Caco-2 (cell line): ENCODE measurements at regions not wholly inside any gene's neighbourhood (a gene's known extent, or its start where the extent isn't known, plus 50 kb on each side); places are given as distances from the start of the nearest gene placed in this dataset.

Experiments
- BruUV-seq: library from RNA; stranded (reverse); fragments of 400-500 nt; replicated peaks from 2 replicates; lab custom pipeline; 2021; lab: Mats Ljungman, UMichigan
- CTCF ChIA-PET: fragments of 300-600 bp; sonication (Branson Sonifier 250); formaldehyde crosslinking; loops from one replicate; lab custom pipeline; 2022; ENCODE audit warnings: antibody characterized with exemption; lab: Charles Lee
- POLR2A ChIA-PET: fragments of 300-600 bp; sonication (Branson Sonifier 250); formaldehyde crosslinking; loops from one replicate; lab custom pipeline; 2022; ENCODE audit warnings: antibody characterized with exemption; lab: Charles Lee
- DNase-seq, 2 experiments: peaks; one replicate each; pipeline versions ENCODE4 v3.0.0 to v3.0.0-alpha.2; 2020 to 2022
- H3K27me3 ChIP-seq: replicated peaks from 2 replicates; pipeline ENCODE4 v1.6.0; 2011; ENCODE audit warnings: low read length; ENCODE audit not compliant: control insufficient read depth, insufficient read depth
- H3K36me3 ChIP-seq: 2 replicates; pipeline ENCODE4 v1.5.1; 2011; ENCODE audit warnings: low read length; ENCODE audit not compliant: control insufficient read depth, insufficient read depth
- H3K4me1 ChIP-seq: fragments of 250-450 bp; sonication (Bioruptor Pico); 2 replicates; pipeline ENCODE4 v1.5.1; 2020; ENCODE audit warnings: mild to moderate bottlenecking
- H3K4me3 ChIP-seq: 2 replicates; pipeline ENCODE4 v1.5.1; 2011; ENCODE audit warnings: low read depth, mild to moderate bottlenecking, control low read depth, low read length
- H3K9me3 ChIP-seq: fragments of 250-450 bp; sonication (Bioruptor Pico); 2 replicates; pipeline ENCODE4 v1.5.1; 2020; ENCODE audit warnings: mild to moderate bottlenecking, moderate library complexity
- H3K27ac Mint-ChIP-seq: one replicate; pipeline ENCODE4 v1.8.0; 2022; ENCODE audit warnings: mixed read lengths; ENCODE audit not compliant: unreplicated experiment
- H3K27me3 Mint-ChIP-seq: one replicate; pipeline ENCODE4 v1.8.0; 2022; ENCODE audit warnings: mixed read lengths; ENCODE audit not compliant: insufficient read depth, unreplicated experiment
- H3K36me3 Mint-ChIP-seq: one replicate; pipeline ENCODE4 v1.8.0; 2022; ENCODE audit warnings: mild to moderate bottlenecking, mixed read lengths; ENCODE audit not compliant: insufficient read depth, unreplicated experiment
- H3K4me1 Mint-ChIP-seq: one replicate; pipeline ENCODE4 v1.8.0; 2022; ENCODE audit warnings: low read depth, mixed read lengths; ENCODE audit not compliant: unreplicated experiment
- H3K4me3 Mint-ChIP-seq: one replicate; pipeline ENCODE4 v1.8.0; 2022; ENCODE audit warnings: mild to moderate bottlenecking, moderate library complexity, mixed read lengths; ENCODE audit not compliant: unreplicated experiment
- H3K9me3 Mint-ChIP-seq: one replicate; pipeline ENCODE4 v1.8.0; 2022; ENCODE audit warnings: mixed read lengths; ENCODE audit not compliant: unreplicated experiment
- intact Hi-C: fragments of 100-400 bp; cut with micrococcal nuclease; formaldehyde crosslinking; loops from one replicate; pipeline ENCODE4 v1.10.0; 2022; ENCODE audit not compliant: unreplicated experiment
- TF ChIP-seq, protein P1 (sequence below), 2 experiments: fragments of 200-600 bp in 1 of 2; IDR thresholded peaks; 1 replicate in 1 of 2; 2 replicates in 1 of 2; pipeline versions ENCODE4 v1.5.1 to v1.8.0; 2011 to 2022; ENCODE audit warnings: antibody characterized with exemption in 1 of 2, control low read depth in 1 of 2, inconsistent platforms in 1 of 2, low read depth in 1 of 2, low read length in 1 of 2, mild to moderate bottlenecking in 1 of 2, moderate library complexity in 1 of 2; ENCODE audit not compliant: insufficient read depth in 1 of 2, severe bottlenecking in 1 of 2, unreplicated experiment in 1 of 2

DNA sequence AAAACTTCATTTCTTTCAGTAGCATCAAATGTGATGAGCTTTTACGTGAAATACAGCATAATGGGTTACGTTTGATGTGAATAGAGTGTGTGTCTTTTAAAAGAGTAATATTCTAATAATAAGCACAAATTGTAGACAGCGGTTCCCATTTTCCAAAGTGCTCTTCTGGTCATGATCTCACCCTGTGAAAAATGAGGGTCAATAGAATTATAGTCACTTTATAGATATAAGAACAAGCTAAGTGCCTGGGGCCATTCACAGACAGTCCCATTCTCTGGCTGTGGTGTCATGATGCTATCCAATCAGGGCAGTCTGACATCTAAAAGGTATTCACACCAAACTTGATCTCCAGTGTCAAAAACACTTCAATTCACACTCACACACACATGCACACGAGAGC is 830.8 kb upstream of the AUTS2 start:
- peaks cover 19% of the 10 kb centered on the region for H3K9me3 Mint-ChIP-seq
- TF ChIP-seq, protein P1, sequence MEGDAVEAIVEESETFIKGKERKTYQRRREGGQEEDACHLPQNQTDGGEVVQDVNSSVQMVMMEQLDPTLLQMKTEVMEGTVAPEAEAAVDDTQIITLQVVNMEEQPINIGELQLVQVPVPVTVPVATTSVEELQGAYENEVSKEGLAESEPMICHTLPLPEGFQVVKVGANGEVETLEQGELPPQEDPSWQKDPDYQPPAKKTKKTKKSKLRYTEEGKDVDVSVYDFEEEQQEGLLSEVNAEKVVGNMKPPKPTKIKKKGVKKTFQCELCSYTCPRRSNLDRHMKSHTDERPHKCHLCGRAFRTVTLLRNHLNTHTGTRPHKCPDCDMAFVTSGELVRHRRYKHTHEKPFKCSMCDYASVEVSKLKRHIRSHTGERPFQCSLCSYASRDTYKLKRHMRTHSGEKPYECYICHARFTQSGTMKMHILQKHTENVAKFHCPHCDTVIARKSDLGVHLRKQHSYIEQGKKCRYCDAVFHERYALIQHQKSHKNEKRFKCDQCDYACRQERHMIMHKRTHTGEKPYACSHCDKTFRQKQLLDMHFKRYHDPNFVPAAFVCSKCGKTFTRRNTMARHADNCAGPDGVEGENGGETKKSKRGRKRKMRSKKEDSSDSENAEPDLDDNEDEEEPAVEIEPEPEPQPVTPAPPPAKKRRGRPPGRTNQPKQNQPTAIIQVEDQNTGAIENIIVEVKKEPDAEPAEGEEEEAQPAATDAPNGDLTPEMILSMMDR (IDR thresholded peaks at IDR 0.05; ENCODE audit: insufficient read depth in 1 of 2, low read depth in 1 of 2, low read length in 1 of 2, severe bottlenecking in 1 of 2, unreplicated experiment in 1 of 2) = no peak
- ChIA-PET CTCF (no interaction called here), POLR2A (no interaction called here)
- peaks cover 2% of the 10 kb centered on the region for H3K27me3 Mint-ChIP-seq
- Histone ChIP-seq H3K9me3 (0 out of 2 replicates have a peak, but pooled peaks cover 7% of the 10 kb centered on the region), H3K4me1 (no peaks in the 10 kb centered on the region), H3K4me3 (no peak overlapping the region), H3K27me3 (no peaks in the 10 kb centered on the region), H3K36me3 (no peaks in the 10 kb centered on the region)
- H3K36me3 Mint-ChIP-seq = no peaks in the 10 kb centered on the region
- no peak for DNase-seq
- intact Hi-C loops = no loop called here
- BruUV-seq = no TSS peak
- no peak overlapping the region for H3K27ac Mint-ChIP-seq
- no peak overlapping the region for H3K4me3 Mint-ChIP-seq
- H3K4me1 Mint-ChIP-seq = no peaks in the 10 kb centered on the region

DNA sequence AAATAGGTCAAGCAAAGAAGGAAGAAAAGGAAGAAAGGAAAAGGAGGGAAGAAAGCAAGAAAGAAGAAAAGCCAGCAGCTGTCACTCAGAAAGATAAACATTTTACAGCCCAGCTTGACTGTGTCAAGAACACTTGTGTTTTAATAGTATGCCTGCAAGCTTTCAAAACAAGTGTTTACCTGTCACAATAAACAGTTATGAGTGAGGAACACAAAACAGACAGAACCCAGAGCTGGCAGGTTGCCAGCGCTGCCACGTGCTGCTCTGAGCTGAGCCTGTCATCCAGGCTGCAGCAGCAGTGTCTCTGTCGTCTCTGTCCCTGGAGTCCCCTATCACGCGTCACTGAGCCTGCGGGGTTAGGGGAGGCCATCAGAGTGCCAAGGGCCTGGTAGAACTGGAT is 827.6 kb upstream of the AUTS2 start:
- TF ChIP-seq, protein P1 (IDR thresholded peaks at IDR 0.05; ENCODE audit: insufficient read depth in 1 of 2, low read depth in 1 of 2, low read length in 1 of 2, severe bottlenecking in 1 of 2, unreplicated experiment in 1 of 2) = no peak
- no peaks in the 10 kb centered on the region for H3K4me1 ChIP-seq
- H3K36me3 Mint-ChIP-seq = no peaks in the 10 kb centered on the region
- H3K9me3 Mint-ChIP-seq = peaks cover 21% of the 10 kb centered on the region
- intact Hi-C loops = loop anchor here (10.0 kb wide), 1 partner anchor 64 kb away; no protein-coding TSS in a partner anchor
- H3K9me3 ChIP-seq = no peaks in the 10 kb centered on the region
- DNase-seq = no peak
- POLR2A ChIA-PET = no interaction called here
- H3K27me3 Mint-ChIP-seq = peaks cover 2% of the 10 kb centered on the region
- H3K4me3 Mint-ChIP-seq = no peak overlapping the region
- no TSS peak for BruUV-seq
- H3K36me3 ChIP-seq = no peaks in the 10 kb centered on the region
- no peak overlapping the region for H3K27ac Mint-ChIP-seq
- no peaks in the 10 kb centered on the region for H3K4me1 Mint-ChIP-seq
- H3K27me3 ChIP-seq = no peaks in the 10 kb centered on the region
- CTCF ChIA-PET = no interaction called here
- H3K4me3 ChIP-seq = no peak overlapping the region

DNA sequence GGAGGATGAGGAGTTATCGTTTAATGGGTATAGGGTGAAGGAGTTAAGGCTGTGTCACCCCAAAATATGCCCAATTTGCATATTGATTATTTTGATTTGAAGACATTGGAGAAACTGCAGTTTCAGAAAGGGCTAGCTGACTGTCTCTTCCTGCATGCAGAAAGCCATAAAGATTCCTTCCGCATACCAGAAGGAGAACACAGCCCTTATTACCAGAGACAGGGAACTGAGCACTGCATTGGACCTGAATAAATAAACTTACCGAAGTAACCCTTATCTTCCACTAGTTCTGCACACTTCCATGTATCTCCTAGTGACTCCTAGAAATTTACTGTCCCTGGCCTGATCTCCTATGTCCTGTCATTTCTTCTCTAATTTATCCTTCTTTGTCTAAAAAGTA is 821.9 kb upstream of the AUTS2 start:
- no peak overlapping the region for H3K27ac Mint-ChIP-seq
- no peaks in the 10 kb centered on the region for H3K36me3 Mint-ChIP-seq
- peaks cover 11% of the 10 kb centered on the region for H3K9me3 Mint-ChIP-seq
- no peak overlapping the region for H3K4me3 Mint-ChIP-seq
- H3K4me3 ChIP-seq = no peak overlapping the region
- no peaks in the 10 kb centered on the region for H3K4me1 ChIP-seq
- POLR2A ChIA-PET = no interaction called here
- H3K27me3 Mint-ChIP-seq = no peaks in the 10 kb centered on the region
- no peaks in the 10 kb centered on the region for H3K36me3 ChIP-seq
- CTCF ChIA-PET = no interaction called here
- no peaks in the 10 kb centered on the region for H3K27me3 ChIP-seq
- TF ChIP-seq, protein P1 (IDR thresholded peaks at IDR 0.05; ENCODE audit: insufficient read depth in 1 of 2, low read depth in 1 of 2, low read length in 1 of 2, severe bottlenecking in 1 of 2, unreplicated experiment in 1 of 2) = no peak
- intact Hi-C loops = loop anchor here (10.0 kb wide), 1 partner anchor 58 kb away; no protein-coding TSS in a partner anchor
- no peak for DNase-seq
- no peaks in the 10 kb centered on the region for H3K9me3 ChIP-seq
- H3K4me1 Mint-ChIP-seq = no peaks in the 10 kb centered on the region
- no TSS peak for BruUV-seq
